ENCODE measurements at regions not wholly inside any gene's neighbourhood (a gene's known extent, or its start where the extent isn't known, plus 50 kb on each side); places are given as distances from the start of the nearest gene placed in this dataset.

DNA sequence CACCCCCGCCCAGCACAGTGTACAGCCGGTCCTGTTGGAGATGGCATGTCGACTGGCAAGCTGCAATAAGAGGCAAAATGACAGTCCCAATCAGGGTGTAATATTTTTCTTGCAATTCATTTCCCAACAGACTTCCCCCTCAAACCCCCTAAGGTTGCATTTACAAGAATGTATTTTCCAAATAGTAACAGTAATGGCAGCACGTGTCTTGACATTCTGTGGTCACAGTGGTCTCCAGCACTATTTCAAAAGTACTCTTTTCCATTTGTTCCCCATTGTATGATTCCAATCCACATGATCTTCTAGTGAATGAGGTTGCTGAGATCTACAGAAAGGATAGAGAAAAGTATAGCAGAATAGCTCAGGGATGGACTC lies 97.8 kb upstream of the CARMIL1 start:
- TF ChIP-seq, protein P1, sequence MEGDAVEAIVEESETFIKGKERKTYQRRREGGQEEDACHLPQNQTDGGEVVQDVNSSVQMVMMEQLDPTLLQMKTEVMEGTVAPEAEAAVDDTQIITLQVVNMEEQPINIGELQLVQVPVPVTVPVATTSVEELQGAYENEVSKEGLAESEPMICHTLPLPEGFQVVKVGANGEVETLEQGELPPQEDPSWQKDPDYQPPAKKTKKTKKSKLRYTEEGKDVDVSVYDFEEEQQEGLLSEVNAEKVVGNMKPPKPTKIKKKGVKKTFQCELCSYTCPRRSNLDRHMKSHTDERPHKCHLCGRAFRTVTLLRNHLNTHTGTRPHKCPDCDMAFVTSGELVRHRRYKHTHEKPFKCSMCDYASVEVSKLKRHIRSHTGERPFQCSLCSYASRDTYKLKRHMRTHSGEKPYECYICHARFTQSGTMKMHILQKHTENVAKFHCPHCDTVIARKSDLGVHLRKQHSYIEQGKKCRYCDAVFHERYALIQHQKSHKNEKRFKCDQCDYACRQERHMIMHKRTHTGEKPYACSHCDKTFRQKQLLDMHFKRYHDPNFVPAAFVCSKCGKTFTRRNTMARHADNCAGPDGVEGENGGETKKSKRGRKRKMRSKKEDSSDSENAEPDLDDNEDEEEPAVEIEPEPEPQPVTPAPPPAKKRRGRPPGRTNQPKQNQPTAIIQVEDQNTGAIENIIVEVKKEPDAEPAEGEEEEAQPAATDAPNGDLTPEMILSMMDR (IDR thresholded peaks at IDR 0.05) = no peak
- TF ChIP-seq POLR2A (IDR thresholded peaks at IDR 0.05) = no peak
